ENCODE measurements at regions not wholly inside any gene's neighbourhood (a gene's known extent, or its start where the extent isn't known, plus 50 kb on each side); places are given as distances from the start of the nearest gene placed in this dataset.

GRCh38 chr7:136055266-136055665 lies 78.1 kb upstream of the MTPN start:
- TF ChIP-seq JUND (IDR thresholded peaks at IDR 0.05) (no peak), ZBTB33 (IDR thresholded peaks at IDR 0.05) (no peak), FOXA1 (IDR thresholded peaks at IDR 0.05) (no peak), EGR1 (IDR thresholded peaks at IDR 0.05; ENCODE audit: low read depth in 2 of 2) (no peak), RAD21 (IDR thresholded peaks at IDR 0.05) (no peak), TAF1 (conservative IDR thresholded peaks at IDR 0.05) (no peak), SP1 (IDR thresholded peaks at IDR 0.05) (no peak), GABPA (IDR thresholded peaks at IDR 0.05 in 1 of 2, conservative IDR thresholded peaks at IDR 0.05 in 1 of 2) (no peak), YY1 (IDR thresholded peaks at IDR 0.05) (no peak), HNF4G (IDR thresholded peaks at IDR 0.05) (no peak)
- TF ChIP-seq, protein P1, sequence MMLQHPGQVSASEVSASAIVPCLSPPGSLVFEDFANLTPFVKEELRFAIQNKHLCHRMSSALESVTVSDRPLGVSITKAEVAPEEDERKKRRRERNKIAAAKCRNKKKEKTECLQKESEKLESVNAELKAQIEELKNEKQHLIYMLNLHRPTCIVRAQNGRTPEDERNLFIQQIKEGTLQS (IDR thresholded peaks at IDR 0.05), result no peak
- TF ChIP-seq, protein P2, sequence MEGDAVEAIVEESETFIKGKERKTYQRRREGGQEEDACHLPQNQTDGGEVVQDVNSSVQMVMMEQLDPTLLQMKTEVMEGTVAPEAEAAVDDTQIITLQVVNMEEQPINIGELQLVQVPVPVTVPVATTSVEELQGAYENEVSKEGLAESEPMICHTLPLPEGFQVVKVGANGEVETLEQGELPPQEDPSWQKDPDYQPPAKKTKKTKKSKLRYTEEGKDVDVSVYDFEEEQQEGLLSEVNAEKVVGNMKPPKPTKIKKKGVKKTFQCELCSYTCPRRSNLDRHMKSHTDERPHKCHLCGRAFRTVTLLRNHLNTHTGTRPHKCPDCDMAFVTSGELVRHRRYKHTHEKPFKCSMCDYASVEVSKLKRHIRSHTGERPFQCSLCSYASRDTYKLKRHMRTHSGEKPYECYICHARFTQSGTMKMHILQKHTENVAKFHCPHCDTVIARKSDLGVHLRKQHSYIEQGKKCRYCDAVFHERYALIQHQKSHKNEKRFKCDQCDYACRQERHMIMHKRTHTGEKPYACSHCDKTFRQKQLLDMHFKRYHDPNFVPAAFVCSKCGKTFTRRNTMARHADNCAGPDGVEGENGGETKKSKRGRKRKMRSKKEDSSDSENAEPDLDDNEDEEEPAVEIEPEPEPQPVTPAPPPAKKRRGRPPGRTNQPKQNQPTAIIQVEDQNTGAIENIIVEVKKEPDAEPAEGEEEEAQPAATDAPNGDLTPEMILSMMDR (IDR thresholded peaks at IDR 0.05; ENCODE audit: low read depth, low read length, missing input control), result no peak
- TF ChIP-seq, protein P3, sequence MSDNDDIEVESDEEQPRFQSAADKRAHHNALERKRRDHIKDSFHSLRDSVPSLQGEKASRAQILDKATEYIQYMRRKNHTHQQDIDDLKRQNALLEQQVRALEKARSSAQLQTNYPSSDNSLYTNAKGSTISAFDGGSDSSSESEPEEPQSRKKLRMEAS (IDR thresholded peaks at IDR 0.05), result no peak
- TF ChIP-seq, protein P4, sequence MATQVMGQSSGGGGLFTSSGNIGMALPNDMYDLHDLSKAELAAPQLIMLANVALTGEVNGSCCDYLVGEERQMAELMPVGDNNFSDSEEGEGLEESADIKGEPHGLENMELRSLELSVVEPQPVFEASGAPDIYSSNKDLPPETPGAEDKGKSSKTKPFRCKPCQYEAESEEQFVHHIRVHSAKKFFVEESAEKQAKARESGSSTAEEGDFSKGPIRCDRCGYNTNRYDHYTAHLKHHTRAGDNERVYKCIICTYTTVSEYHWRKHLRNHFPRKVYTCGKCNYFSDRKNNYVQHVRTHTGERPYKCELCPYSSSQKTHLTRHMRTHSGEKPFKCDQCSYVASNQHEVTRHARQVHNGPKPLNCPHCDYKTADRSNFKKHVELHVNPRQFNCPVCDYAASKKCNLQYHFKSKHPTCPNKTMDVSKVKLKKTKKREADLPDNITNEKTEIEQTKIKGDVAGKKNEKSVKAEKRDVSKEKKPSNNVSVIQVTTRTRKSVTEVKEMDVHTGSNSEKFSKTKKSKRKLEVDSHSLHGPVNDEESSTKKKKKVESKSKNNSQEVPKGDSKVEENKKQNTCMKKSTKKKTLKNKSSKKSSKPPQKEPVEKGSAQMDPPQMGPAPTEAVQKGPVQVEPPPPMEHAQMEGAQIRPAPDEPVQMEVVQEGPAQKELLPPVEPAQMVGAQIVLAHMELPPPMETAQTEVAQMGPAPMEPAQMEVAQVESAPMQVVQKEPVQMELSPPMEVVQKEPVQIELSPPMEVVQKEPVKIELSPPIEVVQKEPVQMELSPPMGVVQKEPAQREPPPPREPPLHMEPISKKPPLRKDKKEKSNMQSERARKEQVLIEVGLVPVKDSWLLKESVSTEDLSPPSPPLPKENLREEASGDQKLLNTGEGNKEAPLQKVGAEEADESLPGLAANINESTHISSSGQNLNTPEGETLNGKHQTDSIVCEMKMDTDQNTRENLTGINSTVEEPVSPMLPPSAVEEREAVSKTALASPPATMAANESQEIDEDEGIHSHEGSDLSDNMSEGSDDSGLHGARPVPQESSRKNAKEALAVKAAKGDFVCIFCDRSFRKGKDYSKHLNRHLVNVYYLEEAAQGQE (IDR thresholded peaks at IDR 0.05), result no peak

Measured in liver (tissue), 3 donors.